K562 (cell line): ENCODE measurements at regions not wholly inside any gene's neighbourhood (a gene's known extent, or its start where the extent isn't known, plus 50 kb on each side); places are given as distances from the start of the nearest gene placed in this dataset.

Experiments used
- ATAC-seq: fragments of 200-7000 bp; cut with Tn5 transposase; 3 replicates; pipeline ENCODE4 v1.9.1; 2020; ENCODE audit warnings: moderate library complexity
- BruUV-seq: library from RNA; stranded (reverse); fragments of 400-500 nt; replicated peaks from 2 replicates; lab custom pipeline; 2021; lab: Mats Ljungman, UMichigan
- CTCF ChIA-PET: fragments of 300-600 bp; formaldehyde crosslinking; extraction: SDS; loops from one replicate; lab custom pipeline; 2021; ENCODE audit warnings: low intra/inter-chr PET ratio; lab: Yijun Ruan, JAX
- POLR2A ChIA-PET: fragments of 300-600, 350-650 bp; sonication (Branson Sonifier 250); formaldehyde crosslinking; extraction: SDS; loops from one replicate; lab custom pipeline; 2021; ENCODE audit warnings: antibody characterized with exemption, inconsistent platforms; lab: Yijun Ruan, JAX
- DNase-seq, 4 experiments: peaks; one replicate each; pipeline versions ENCODE4 v3.0.0 to v3.0.0-alpha.2; 2011 to 2018; ENCODE audit warnings: low spot score in 3 of 4, mixed read lengths in 3 of 4; ENCODE audit errors: extremely low read depth in 1 of 4
- FAIRE-seq: peaks from 2 replicates; lab custom pipeline; 2011; peaks lifted over from hg19 to GRCh38; lab: Jason Lieb, UNC
- H2AFZ ChIP-seq: 2 replicates; pipeline ENCODE4 v1.6.0; 2011; ENCODE audit warnings: low read depth, low read length, control low read depth, inconsistent platforms
- H3K27ac ChIP-seq: fragments of 200-600 bp; 3 replicates; pipeline ENCODE4 v1.8.0; 2011; ENCODE audit warnings: low read depth, mild to moderate bottlenecking, control low read depth, inconsistent platforms, low read length, moderate library complexity, mixed read lengths; ENCODE audit errors: extremely low read depth
- H3K27me3 ChIP-seq, 2 experiments: fragments of 300-600 bp in 1 of 2; 2 replicates in 1 of 2; 3 replicates in 1 of 2; pipeline versions ENCODE4 v1.6.0 to v1.8.0; 2011; ENCODE audit warnings: inconsistent platforms in 2 of 2, low read length in 2 of 2, mild to moderate bottlenecking in 1 of 2, mixed read lengths in 1 of 2, moderate library complexity in 1 of 2; ENCODE audit not compliant: control insufficient read depth in 2 of 2, insufficient read depth in 2 of 2
- H3K36me3 ChIP-seq: fragments of 300-600 bp; 3 replicates; pipeline ENCODE4 v1.8.0; 2011; ENCODE audit warnings: mild to moderate bottlenecking, low read length, inconsistent platforms; ENCODE audit not compliant: control insufficient read depth, insufficient read depth
- H3K4me1 ChIP-seq, 2 experiments: fragments of 200-600 bp in 1 of 2; replicated peaks in 1 of 2; 2 replicates in 1 of 2; 3 replicates in 1 of 2; pipeline versions ENCODE4 v1.5.1 to v1.8.0; 2011; ENCODE audit warnings: inconsistent platforms in 2 of 2, low read length in 2 of 2, mild to moderate bottlenecking in 1 of 2, mixed read lengths in 1 of 2, moderate library complexity in 1 of 2; ENCODE audit not compliant: control insufficient read depth in 2 of 2, insufficient read depth in 2 of 2
- H3K4me2 ChIP-seq: 2 replicates; pipeline ENCODE4 v1.6.1; 2011; ENCODE audit warnings: low read length, control low read depth, inconsistent platforms, mixed read lengths; ENCODE audit not compliant: insufficient read depth
- H3K4me3 ChIP-seq: fragments of 200-600 bp; sonication (generic), shearing (Covaris generic); 2 replicates; pipeline ENCODE4 v1.5.1; 2016; ENCODE audit warnings: control low read depth, inconsistent platforms
- H3K79me2 ChIP-seq: fragments of 200-600 bp; 3 replicates; pipeline ENCODE4 v1.8.0; 2011; ENCODE audit warnings: low read length, inconsistent platforms; ENCODE audit not compliant: control insufficient read depth, insufficient read depth
- H3K9ac ChIP-seq, 2 experiments: 2 replicates each; pipeline versions ENCODE4 v1.6.0 to v1.6.1; 2011; ENCODE audit warnings: low read depth in 2 of 2, low read length in 2 of 2, control low read depth in 1 of 2, inconsistent platforms in 1 of 2, mild to moderate bottlenecking in 1 of 2, mixed read lengths in 1 of 2; ENCODE audit not compliant: insufficient read depth in 1 of 2
- H3K9me1 ChIP-seq: one replicate; pipeline ENCODE4 v1.6.0; 2011; ENCODE audit warnings: inconsistent platforms, mild to moderate bottlenecking, low read length, moderate library complexity; ENCODE audit not compliant: control insufficient read depth, insufficient read depth
- H3K9me3 ChIP-seq: replicated peaks from 2 replicates; pipeline ENCODE4 v1.5.1; 2011; ENCODE audit warnings: low read depth, low read length, inconsistent platforms; ENCODE audit not compliant: control insufficient read depth, insufficient read depth
- H4K20me1 ChIP-seq: replicated peaks from 2 replicates; pipeline ENCODE4 v1.6.1; 2011; ENCODE audit warnings: low read length, inconsistent platforms, mixed read lengths; ENCODE audit not compliant: control insufficient read depth, insufficient read depth
- GTF2F1 ChIP-seq: IDR thresholded peaks from 2 replicates; pipeline ENCODE4 v1.6.1; 2011; ENCODE audit warnings: low read depth, low read length, improper control_type of control experiment
- HDAC3 ChIP-seq: fragments of 450-650 bp; IDR thresholded peaks from 2 replicates; pipeline ENCODE4 v1.6.1; 2018; ENCODE audit warnings: borderline replicate concordance, mild to moderate bottlenecking, moderate library complexity; ENCODE audit not compliant: partially characterized antibody
- HLTF ChIP-seq: fragments of 450-650 bp; IDR thresholded peaks from 2 replicates; pipeline ENCODE4 v1.6.1; 2016
- IRF2 ChIP-seq: sonication (generic); formaldehyde crosslinking; IDR thresholded peaks from 2 replicates; pipeline ENCODE4 v1.8.1; 2022; ENCODE audit warnings: mild to moderate bottlenecking, missing genetic modification reagents
- JUNB ChIP-seq: fragments of 450-650 bp; formaldehyde crosslinking; conservative IDR thresholded peaks from 2 replicates; pipeline ENCODE4 v1.4.0; 2020; ENCODE audit warnings: mild to moderate bottlenecking
- LCOR ChIP-seq: sonication (generic); formaldehyde crosslinking; IDR thresholded peaks from 2 replicates; pipeline ENCODE4 v1.8.0; 2022; ENCODE audit warnings: mild to moderate bottlenecking, missing genetic modification reagents
- NCOR1 ChIP-seq: fragments of 450-650 bp; IDR thresholded peaks from 2 replicates; pipeline ENCODE4 v1.6.1; 2016; ENCODE audit warnings: mild to moderate bottlenecking, moderate library complexity
- NRF1 ChIP-seq, 2 experiments: fragments of 450-650 bp; IDR thresholded peaks in 1 of 2; conservative IDR thresholded peaks in 1 of 2; 2 replicates each; pipeline ENCODE4 v1.6.1; 2014; ENCODE audit warnings: mild to moderate bottlenecking in 2 of 2
- RBM39 ChIP-seq: fragments of 200-400 bp; formaldehyde crosslinking; optimal IDR thresholded peaks from 2 replicates; pipeline ENCODE3; 2018; ENCODE audit warnings: low read depth, low read length
- SREBF2 ChIP-seq: sonication (generic); formaldehyde crosslinking; IDR thresholded peaks from 2 replicates; pipeline ENCODE4 v1.4.0; 2020; ENCODE audit warnings: mild to moderate bottlenecking, missing genetic modification reagents
- SUPT5H ChIP-seq: fragments of 450-650 bp; IDR thresholded peaks from 2 replicates; pipeline ENCODE4 v1.6.1; 2016
- TAF15 ChIP-seq: fragments of 200-400 bp; formaldehyde crosslinking; IDR thresholded peaks from 2 replicates; pipeline ENCODE4 v1.6.1; 2017; ENCODE audit warnings: mild to moderate bottlenecking, low read depth, low read length, moderate library complexity
- VEZF1 ChIP-seq: fragments of 200-800 bp; sonication (Bioruptor generic); IDR thresholded peaks from 2 replicates; pipeline ENCODE4 v1.6.1; 2017; ENCODE audit warnings: missing genetic modification characterization, missing compliant biosample characterization
- WGBS: fragments of 100-300 bp; shearing (Covaris generic); methylation state at CpG from one replicate; pipeline ENCODE4 v1.1.6; 2016; ENCODE audit warnings: low coverage, mixed read lengths; ENCODE audit not compliant: insufficient coverage; ENCODE audit errors: missing lambda C conversion rate; 5-methylcytosine and 5-hydroxymethylcytosine counted together
- in situ Hi-C: fragments of 300-500 bp; cut with MboI; formaldehyde crosslinking; loops from 4 replicates; pipeline ENCODE4 v1.15.0; 2018; ENCODE audit warnings: inconsistent platforms, mixed read lengths
- intact Hi-C: fragments of 100-400 bp; cut with micrococcal nuclease; formaldehyde crosslinking; loops from 2 replicates; pipeline ENCODE4 v1.14.2; 2022

- in situ Hi-C loops: no loop called here
- no peaks in the 10 kb centered on the region for H3K36me3 ChIP-seq
Measured at GRCh38 chr6:155509743-155510475, 54.3 kb upstream of the NOX3 start.

GRCh38 chr6:155505608-155505989 lies 50.0 kb upstream of the NOX3 start:
- DNase-seq (no peak), ATAC-seq (no peak), FAIRE-seq (no peak)
- in situ Hi-C loops: no loop called here
- Histone ChIP-seq H3K27me3 (no peaks in the 10 kb centered on the region), H3K4me2 (no peak overlapping the region), H2AFZ (no peak overlapping the region), H3K79me2 (no peaks in the 10 kb centered on the region), H3K4me1 (no peaks in the 10 kb centered on the region), H3K9me3 (peaks cover 3% of the 10 kb centered on the region; the same call in 1 of the 2 replicates), H3K27ac (no peak overlapping the region), H4K20me1 (no peaks in the 10 kb centered on the region), H3K9ac (no peak overlapping the region), H3K9me1 (no peaks in the 10 kb centered on the region), H3K4me3 (no peak overlapping the region), H3K36me3 (no peaks in the 10 kb centered on the region)
- TF ChIP-seq TAF15 (no peak), NCOR1 (no peak), HDAC3 (no peak), SREBF2 (CRISPR knock-in tag) (no peak), VEZF1 (CRISPR knock-in tag) (no peak), HLTF (no peak)
- CTCF ChIA-PET: no interaction called here
- BruUV-seq: no TSS peak
- intact Hi-C loops: no loop called here
- 0% methylated on average over 2 of the region's 2 CpGs for WGBS
- POLR2A ChIA-PET: no interaction called here

More at GRCh38 chr6:155509743-155510475, 54.3 kb upstream of the NOX3 start:
- no peaks in the 10 kb centered on the region for H3K4me1 ChIP-seq
- BruUV-seq: no TSS peak
- H3K9me1 ChIP-seq: no peaks in the 10 kb centered on the region
- intact Hi-C loops: no loop called here
- ATAC-seq (no peak), DNase-seq (no peak), FAIRE-seq (no peak)
- no peak overlapping the region for H3K4me3 ChIP-seq
- H2AFZ ChIP-seq: no peak overlapping the region
- no peak overlapping the region for H3K4me2 ChIP-seq
- POLR2A ChIA-PET: interaction anchor here (0.6 kb wide), 1 partner anchor 162 kb away, joined by 3 read pairs; no protein-coding TSS in a partner anchor
- TF ChIP-seq SUPT5H (no peak), GTF2F1 (no peak), IRF2 (no peak), JUNB (no peak), NRF1 (conservative IDR thresholded peaks at IDR 0.05 in 1 of 2, IDR thresholded peaks at IDR 0.05 in 1 of 2) (no peak), RBM39 (no peak), LCOR (CRISPR knock-in tag) (no peak)
- H3K9ac ChIP-seq: no peak overlapping the region
- no peaks in the 10 kb centered on the region for H3K79me2 ChIP-seq
- 0% methylated on average over 2 of the region's 2 CpGs for WGBS
- H3K27me3 ChIP-seq: no peaks in the 10 kb centered on the region; a peak in 1 of 5 replicates
- H3K9me3 ChIP-seq: no peaks in the 10 kb centered on the region
- CTCF ChIA-PET: no interaction called here
- H3K27ac ChIP-seq: no peak overlapping the region
- no peaks in the 10 kb centered on the region for H4K20me1 ChIP-seq
